HEK293 (cell line): ENCODE measurements at regions not wholly inside any gene's neighbourhood (a gene's known extent, or its start where the extent isn't known, plus 50 kb on each side); places are given as distances from the start of the nearest gene placed in this dataset.

ENCODE experiments used
- CTCF ChIA-PET: fragments of 350-600 bp; formaldehyde crosslinking; extraction: SDS; loops from one replicate; lab custom pipeline; 2021; ENCODE audit warnings: antibody characterized with exemption; lab: Yijun Ruan, JAX
- POLR2A ChIA-PET: fragments of 300-600 bp; formaldehyde crosslinking; extraction: SDS; loops from one replicate; lab custom pipeline; 2020; ENCODE audit warnings: antibody characterized with exemption, inconsistent platforms; lab: Yijun Ruan, JAX
- H3K27ac ChIP-seq: fragments of 200-500 bp; sonication (Bioruptor generic); 2 replicates; pipeline ENCODE4 v1.5.1; 2014; ENCODE audit warnings: low read depth, low read length, control low read depth, inconsistent platforms; ENCODE audit errors: extremely low read depth
- H3K36me3 ChIP-seq, 2 experiments: fragments of 200-500 bp in 1 of 2; sonication (Bioruptor generic) in 1 of 2; 1 replicate in 1 of 2; 2 replicates in 1 of 2; pipeline ENCODE4 v1.5.1; 2014 to 2017; ENCODE audit warnings: inconsistent platforms in 2 of 2, low read length in 2 of 2; ENCODE audit not compliant: control insufficient read depth in 2 of 2, insufficient read depth in 1 of 2
- H3K4me1 ChIP-seq: fragments of 200-500 bp; sonication (Bioruptor generic); 2 replicates; pipeline ENCODE4 v1.5.1; 2014; ENCODE audit warnings: mild to moderate bottlenecking, low read length, inconsistent platforms; ENCODE audit not compliant: control insufficient read depth, insufficient read depth
- H3K4me3 ChIP-seq: 2 replicates; pipeline ENCODE4 v1.5.1; 2011; ENCODE audit warnings: low read depth, mild to moderate bottlenecking, control low read depth, low read length, moderate library complexity
- H3K9me3 ChIP-seq: fragments of 200-500 bp; sonication (Bioruptor generic); 2 replicates; pipeline ENCODE4 v1.5.1; 2014; ENCODE audit warnings: low read depth, low read length, inconsistent platforms; ENCODE audit not compliant: control insufficient read depth, insufficient read depth
- BCL11B ChIP-seq: fragments of 450-650 bp; formaldehyde crosslinking; IDR thresholded peaks from 2 replicates; pipeline ENCODE4 v1.5.1; 2016; ENCODE audit warnings: low read depth, missing biosample characterization, missing genetic modification characterization
- IKZF3 ChIP-seq: fragments of 450-650 bp; IDR thresholded peaks from 2 replicates; pipeline ENCODE4 v1.5.0; 2018; ENCODE audit warnings: missing biosample characterization, mild to moderate bottlenecking, missing genetic modification characterization, moderate library complexity
- KLF10 ChIP-seq: fragments of 450-650 bp; IDR thresholded peaks from 2 replicates; pipeline ENCODE4 v1.5.1; 2018; ENCODE audit warnings: missing biosample characterization, mild to moderate bottlenecking, missing genetic modification characterization
- PRDM1 ChIP-seq: fragments of 450-650 bp; formaldehyde crosslinking; IDR thresholded peaks from 2 replicates; pipeline ENCODE4; 2016; ENCODE audit warnings: missing biosample characterization, missing genetic modification characterization
- RBAK ChIP-seq: fragments of 450-650 bp; formaldehyde crosslinking; IDR thresholded peaks from 2 replicates; pipeline ENCODE4 v1.5.1; 2016; ENCODE audit warnings: missing biosample characterization, missing genetic modification characterization
- TSHZ1 ChIP-seq: fragments of 450-650 bp; formaldehyde crosslinking; IDR thresholded peaks from 2 replicates; pipeline ENCODE4 v1.5.1; 2016; ENCODE audit warnings: missing biosample characterization, missing genetic modification characterization, borderline replicate concordance
- WT1 ChIP-seq: fragments of 450-650 bp; formaldehyde crosslinking; IDR thresholded peaks from 2 replicates; pipeline ENCODE4 v1.5.1; 2016; ENCODE audit warnings: missing biosample characterization, missing genetic modification characterization
- ZBTB7A ChIP-seq: fragments of 450-650 bp; formaldehyde crosslinking; IDR thresholded peaks from 2 replicates; pipeline ENCODE4 v1.5.1; 2016; ENCODE audit warnings: low read depth, missing biosample characterization, missing genetic modification characterization
- ZEB2 ChIP-seq: fragments of 450-650 bp; formaldehyde crosslinking; IDR thresholded peaks from 2 replicates; pipeline ENCODE4 v1.5.1; 2016; ENCODE audit warnings: missing biosample characterization, missing genetic modification characterization
- ZFP3 ChIP-seq: fragments of 450-650 bp; formaldehyde crosslinking; IDR thresholded peaks from 2 replicates; pipeline ENCODE4 v1.5.1; 2016; ENCODE audit warnings: low read depth, missing biosample characterization, missing genetic modification characterization
- ZNF112 ChIP-seq: fragments of 450-650 bp; formaldehyde crosslinking; IDR thresholded peaks from 2 replicates; pipeline ENCODE4 v1.5.0; 2017; ENCODE audit warnings: missing biosample characterization, missing genetic modification characterization
- ZNF138 ChIP-seq: fragments of 450-650 bp; formaldehyde crosslinking; IDR thresholded peaks from 2 replicates; pipeline ENCODE4 v1.5.1; 2016; ENCODE audit warnings: missing biosample characterization, missing genetic modification characterization, borderline replicate concordance
- ZNF174 ChIP-seq: fragments of 450-650 bp; formaldehyde crosslinking; IDR thresholded peaks from 2 replicates; pipeline ENCODE4 v1.5.0; 2017; ENCODE audit warnings: missing biosample characterization, mild to moderate bottlenecking, missing genetic modification characterization
- ZNF18 ChIP-seq: fragments of 450-650 bp; formaldehyde crosslinking; IDR thresholded peaks from 2 replicates; pipeline ENCODE4 v1.5.1; 2016; ENCODE audit warnings: missing biosample characterization, missing genetic modification characterization
- ZNF2 ChIP-seq: fragments of 450-650 bp; formaldehyde crosslinking; IDR thresholded peaks from 2 replicates; pipeline ENCODE4 v1.5.1; 2016; ENCODE audit warnings: missing biosample characterization, missing genetic modification characterization
- ZNF248 ChIP-seq: fragments of 450-650 bp; formaldehyde crosslinking; IDR thresholded peaks from 2 replicates; pipeline ENCODE4 v1.5.1; 2017; ENCODE audit warnings: missing biosample characterization, missing genetic modification characterization
- ZNF341 ChIP-seq: fragments of 450-650 bp; formaldehyde crosslinking; IDR thresholded peaks from 2 replicates; pipeline ENCODE4; 2016; ENCODE audit warnings: low read depth, missing biosample characterization, missing genetic modification characterization
- ZNF391 ChIP-seq: fragments of 450-650 bp; formaldehyde crosslinking; IDR thresholded peaks from 2 replicates; pipeline ENCODE4 v1.5.1; 2016; ENCODE audit warnings: low read depth, missing biosample characterization, missing genetic modification characterization, borderline replicate concordance
- ZNF423 ChIP-seq: fragments of 450-650 bp; formaldehyde crosslinking; IDR thresholded peaks from 2 replicates; pipeline ENCODE4 v1.5.1; 2016; ENCODE audit warnings: missing biosample characterization, missing genetic modification characterization
- ZNF426 ChIP-seq: fragments of 450-650 bp; formaldehyde crosslinking; IDR thresholded peaks from 2 replicates; pipeline ENCODE4 v1.5.1; 2017; ENCODE audit warnings: missing biosample characterization, missing genetic modification characterization, mild to moderate bottlenecking, inconsistent platforms, moderate library complexity
- ZNF48 ChIP-seq: fragments of 450-650 bp; formaldehyde crosslinking; IDR thresholded peaks from 2 replicates; pipeline ENCODE4 v1.5.1; 2016; ENCODE audit warnings: missing biosample characterization, missing genetic modification characterization
- ZNF521 ChIP-seq: fragments of 450-650 bp; formaldehyde crosslinking; IDR thresholded peaks from 2 replicates; pipeline ENCODE4 v1.5.1; 2017; ENCODE audit warnings: missing biosample characterization, mild to moderate bottlenecking, missing genetic modification characterization
- ZNF529 ChIP-seq: fragments of 450-650 bp; formaldehyde crosslinking; IDR thresholded peaks from 2 replicates; pipeline ENCODE4 v1.5.1; 2017; ENCODE audit warnings: missing genetic modification characterization, missing biosample characterization; ENCODE audit not compliant: insufficient replicate concordance
- ZNF548 ChIP-seq: fragments of 450-650 bp; formaldehyde crosslinking; IDR thresholded peaks from 2 replicates; pipeline ENCODE4 v1.5.1; 2016; ENCODE audit warnings: missing biosample characterization, missing genetic modification characterization
- ZNF830 ChIP-seq: fragments of 450-650 bp; IDR thresholded peaks from 2 replicates; pipeline ENCODE4 v1.5.0; 2018; ENCODE audit warnings: missing biosample characterization, missing genetic modification characterization, low read depth, mild to moderate bottlenecking, moderate library complexity
- TF ChIP-seq, protein P1 (sequence below): fragments of 450-650 bp; formaldehyde crosslinking; IDR thresholded peaks from 2 replicates; pipeline ENCODE4 v1.5.1; 2017; ENCODE audit warnings: missing biosample characterization, missing genetic modification characterization
- TF ChIP-seq, protein P2 (sequence below): sonication (generic); formaldehyde crosslinking; IDR thresholded peaks from 2 replicates; pipeline ENCODE4 v1.8.1; 2022; ENCODE audit warnings: mild to moderate bottlenecking, moderate library complexity, missing genetic modification reagents
- TF ChIP-seq, protein P3 (sequence below): fragments of 450-650 bp; formaldehyde crosslinking; IDR thresholded peaks from 2 replicates; pipeline ENCODE4 v1.5.1; 2017; ENCODE audit warnings: missing biosample characterization, missing genetic modification characterization

- Histone ChIP-seq H3K36me3 (no peaks in the 10 kb centered on the region), H3K9me3 (no peaks in the 10 kb centered on the region), H3K4me3 (no peak overlapping the region), H3K27ac (no peak overlapping the region), H3K4me1 (peaks cover 2% of the 10 kb centered on the region; the same call in 1 of the 2 replicates)
- ChIA-PET POLR2A (no interaction called here), CTCF (no interaction called here)
- no peak for TF ChIP-seq PRDM1 (tag by site-specific recombination)
- TF ChIP-seq, protein P1, sequence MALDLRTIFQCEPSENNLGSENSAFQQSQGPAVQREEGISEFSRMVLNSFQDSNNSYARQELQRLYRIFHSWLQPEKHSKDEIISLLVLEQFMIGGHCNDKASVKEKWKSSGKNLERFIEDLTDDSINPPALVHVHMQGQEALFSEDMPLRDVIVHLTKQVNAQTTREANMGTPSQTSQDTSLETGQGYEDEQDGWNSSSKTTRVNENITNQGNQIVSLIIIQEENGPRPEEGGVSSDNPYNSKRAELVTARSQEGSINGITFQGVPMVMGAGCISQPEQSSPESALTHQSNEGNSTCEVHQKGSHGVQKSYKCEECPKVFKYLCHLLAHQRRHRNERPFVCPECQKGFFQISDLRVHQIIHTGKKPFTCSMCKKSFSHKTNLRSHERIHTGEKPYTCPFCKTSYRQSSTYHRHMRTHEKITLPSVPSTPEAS (tag by site-specific recombination), result no peak
- no peak for TF ChIP-seq ZNF138 (tag by site-specific recombination)
- no peak for TF ChIP-seq ZNF548 (tag by site-specific recombination)
- no peak for TF ChIP-seq KLF10 (tag by site-specific recombination)
- no peak for TF ChIP-seq ZNF18 (tag by site-specific recombination)
- no peak for TF ChIP-seq IKZF3
- TF ChIP-seq ZNF2 (tag by site-specific recombination), result no peak
- no peak for TF ChIP-seq ZBTB7A (tag by site-specific recombination)
Observed at GRCh38 chr14:71560751-71561150, 371.5 kb upstream of the RGS6 start.

GRCh38 chr14:71563492-71564153, 368.6 kb upstream of the RGS6 start:
- no peak overlapping the region for H3K4me3 ChIP-seq
- no peaks in the 10 kb centered on the region for H3K36me3 ChIP-seq
- no peaks in the 10 kb centered on the region for H3K4me1 ChIP-seq
- H3K9me3 ChIP-seq, result no peaks in the 10 kb centered on the region
- TF ChIP-seq, protein P2, sequence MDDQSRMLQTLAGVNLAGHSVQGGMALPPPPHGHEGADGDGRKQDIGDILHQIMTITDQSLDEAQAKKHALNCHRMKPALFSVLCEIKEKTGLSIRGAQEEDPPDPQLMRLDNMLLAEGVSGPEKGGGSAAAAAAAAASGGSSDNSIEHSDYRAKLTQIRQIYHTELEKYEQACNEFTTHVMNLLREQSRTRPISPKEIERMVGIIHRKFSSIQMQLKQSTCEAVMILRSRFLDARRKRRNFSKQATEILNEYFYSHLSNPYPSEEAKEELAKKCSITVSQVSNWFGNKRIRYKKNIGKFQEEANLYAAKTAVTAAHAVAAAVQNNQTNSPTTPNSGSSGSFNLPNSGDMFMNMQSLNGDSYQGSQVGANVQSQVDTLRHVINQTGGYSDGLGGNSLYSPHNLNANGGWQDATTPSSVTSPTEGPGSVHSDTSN, result no peak
- TF ChIP-seq ZNF529 (tag by site-specific recombination), result no peak
- no peak for TF ChIP-seq ZNF341 (tag by site-specific recombination)
- no peak for TF ChIP-seq ZNF48
- TF ChIP-seq RBAK (tag by site-specific recombination), result no peak
- TF ChIP-seq ZNF391 (tag by site-specific recombination), result no peak
- no peak for TF ChIP-seq ZNF426 (tag by site-specific recombination)
- TF ChIP-seq TSHZ1 (tag by site-specific recombination), result no peak
- no peak for TF ChIP-seq ZEB2 (tag by site-specific recombination)
- TF ChIP-seq ZNF423 (tag by site-specific recombination), result no peak
- TF ChIP-seq, protein P3, sequence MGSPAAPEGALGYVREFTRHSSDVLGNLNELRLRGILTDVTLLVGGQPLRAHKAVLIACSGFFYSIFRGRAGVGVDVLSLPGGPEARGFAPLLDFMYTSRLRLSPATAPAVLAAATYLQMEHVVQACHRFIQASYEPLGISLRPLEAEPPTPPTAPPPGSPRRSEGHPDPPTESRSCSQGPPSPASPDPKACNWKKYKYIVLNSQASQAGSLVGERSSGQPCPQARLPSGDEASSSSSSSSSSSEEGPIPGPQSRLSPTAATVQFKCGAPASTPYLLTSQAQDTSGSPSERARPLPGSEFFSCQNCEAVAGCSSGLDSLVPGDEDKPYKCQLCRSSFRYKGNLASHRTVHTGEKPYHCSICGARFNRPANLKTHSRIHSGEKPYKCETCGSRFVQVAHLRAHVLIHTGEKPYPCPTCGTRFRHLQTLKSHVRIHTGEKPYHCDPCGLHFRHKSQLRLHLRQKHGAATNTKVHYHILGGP, result no peak
- no peak for TF ChIP-seq ZNF112 (tag by site-specific recombination)
- no peak for TF ChIP-seq ZNF174
- TF ChIP-seq ZNF521 (tag by site-specific recombination), result no peak
- no peak for TF ChIP-seq ZNF830 (tag by site-specific recombination)
- no peak for TF ChIP-seq BCL11B (tag by site-specific recombination)
- TF ChIP-seq ZNF248 (tag by site-specific recombination), result no peak
- TF ChIP-seq WT1 (tag by site-specific recombination), result no peak
- no peak for TF ChIP-seq ZFP3 (tag by site-specific recombination)
- CTCF ChIA-PET, result interaction anchor here (0.6 kb wide), 1 partner anchor 59 kb away, joined by 3 read pairs; no protein-coding TSS in a partner anchor
- no peak overlapping the region for H3K27ac ChIP-seq
- POLR2A ChIA-PET, result no interaction called here
